ENCODE measurements at regions not wholly inside any gene's neighbourhood (a gene's known extent, or its start where the extent isn't known, plus 50 kb on each side); places are given as distances from the start of the nearest gene placed in this dataset.
A peak's percentile ranks its signal among the peaks of the same experiment; 100 is the strongest.

DNA sequence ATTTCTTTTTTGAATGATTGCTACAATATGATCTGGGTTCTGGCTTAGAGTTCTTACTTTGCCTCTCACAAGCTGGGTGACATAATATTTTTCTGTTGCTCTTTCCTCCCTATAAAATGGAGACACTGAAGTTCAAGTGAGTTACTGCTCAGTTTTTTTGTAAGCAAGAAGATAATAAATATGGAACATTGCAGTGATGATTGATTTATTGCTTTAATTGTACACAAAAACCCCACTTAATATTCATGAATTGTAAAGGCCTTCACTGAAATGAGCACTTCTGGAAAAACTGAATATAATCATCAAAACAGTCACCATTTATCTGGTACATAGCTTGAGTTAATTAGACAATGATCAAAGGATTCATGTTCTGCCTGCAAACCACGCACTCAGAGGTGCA is 71.8 kb upstream of the NAP1L1 start:
- no peaks in the 10 kb centered on the region for H3K9me3 ChIP-seq (ENCODE audit: control insufficient read depth in 2 of 2, insufficient read depth in 1 of 2, low read length in 1 of 2)
- no peaks in the 10 kb centered on the region for H3K27me3 ChIP-seq (ENCODE audit: control insufficient read depth in 2 of 2, insufficient read depth in 1 of 2, low read length in 1 of 2)
- H3K36me3 ChIP-seq (ENCODE audit: control insufficient read depth in 2 of 2, insufficient read depth in 2 of 2, low read length in 1 of 2), result no peaks in the 10 kb centered on the region
- no peak overlapping the region for H3K27ac ChIP-seq (ENCODE audit: low read depth in 1 of 2, low read length in 1 of 2)
- H3K4me3 ChIP-seq (ENCODE audit: low read length in 2 of 2), result no peak overlapping the region
- DNase-seq (ENCODE audit: low read depth in 6 of 9, low spot score in 9 of 9), result no peak
- 100% methylated on average over 1 of the region's 1 CpG for WGBS
- H3K4me1 ChIP-seq (ENCODE audit: control insufficient read depth in 2 of 2, insufficient read depth in 2 of 2, low read length in 2 of 2), result no peaks in the 10 kb centered on the region

DNA sequence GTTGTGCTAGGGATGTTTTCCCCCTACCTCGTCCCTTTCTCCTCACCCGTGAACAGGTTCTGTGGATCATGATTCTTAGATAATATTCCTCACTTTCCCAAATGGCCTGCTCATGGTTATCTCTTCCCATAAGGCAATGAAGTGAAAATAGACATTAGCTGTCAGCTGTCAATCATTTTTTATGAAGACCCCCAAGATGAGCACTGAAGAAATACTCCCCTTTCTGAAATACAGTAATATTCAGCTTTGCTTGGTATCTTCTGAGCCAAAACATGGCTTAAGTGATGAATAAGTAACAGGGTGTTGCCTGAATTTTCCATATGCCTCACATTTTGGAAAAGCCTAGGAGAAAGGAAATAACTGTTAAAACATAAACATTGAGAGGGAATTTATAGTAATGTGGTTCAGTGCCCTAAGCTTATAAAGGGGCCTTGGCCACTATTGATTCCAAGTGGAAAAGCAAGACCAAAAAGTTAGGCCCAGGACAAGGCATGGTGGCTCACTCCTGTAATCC is 70.7 kb upstream of the NAP1L1 start:
- H3K36me3 ChIP-seq (ENCODE audit: control insufficient read depth in 2 of 2, insufficient read depth in 2 of 2, low read length in 1 of 2), result no peaks in the 10 kb centered on the region
- DNase-seq (ENCODE audit: low read depth in 6 of 9, low spot score in 9 of 9), result no peak
- 100% methylated on average over 2 of the region's 2 CpGs for WGBS

DNA sequence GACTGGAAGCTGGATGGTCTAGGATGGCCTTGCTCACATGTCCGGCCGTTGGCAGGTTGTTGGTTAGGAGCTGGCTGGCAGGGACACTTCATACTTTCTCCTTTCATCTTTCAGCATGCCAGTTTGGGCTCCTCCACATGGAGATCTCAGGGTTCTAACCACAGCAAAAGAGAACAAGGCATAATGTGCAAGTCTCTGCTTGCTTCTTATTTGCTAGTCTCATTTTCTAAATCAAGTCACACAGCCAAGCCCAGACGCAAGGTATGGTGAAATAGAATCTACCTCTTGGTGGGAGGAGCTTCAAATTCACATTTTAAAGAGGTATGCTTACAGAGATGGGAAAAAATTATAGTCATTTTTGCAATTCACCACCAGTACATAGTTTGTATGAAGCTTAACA is 69.1 kb upstream of the NAP1L1 start:
- Histone ChIP-seq H3K4me3 (ENCODE audit: low read length in 2 of 2) (no peak overlapping the region), H3K4me1 (ENCODE audit: control insufficient read depth in 2 of 2, insufficient read depth in 2 of 2, low read length in 2 of 2) (no peaks in the 10 kb centered on the region), H3K27ac (ENCODE audit: low read depth in 1 of 2, low read length in 1 of 2) (no peak overlapping the region), H3K9me3 (ENCODE audit: control insufficient read depth in 2 of 2, insufficient read depth in 1 of 2, low read length in 1 of 2) (no peaks in the 10 kb centered on the region), H3K27me3 (ENCODE audit: control insufficient read depth in 2 of 2, insufficient read depth in 1 of 2, low read length in 1 of 2) (no peaks in the 10 kb centered on the region), H3K36me3 (ENCODE audit: control insufficient read depth in 2 of 2, insufficient read depth in 2 of 2, low read length in 1 of 2) (no peaks in the 10 kb centered on the region)
- no peak for DNase-seq (ENCODE audit: low read depth in 6 of 9, low spot score in 9 of 9)
- WGBS, result 92% methylated on average over 3 of the region's 3 CpGs

More for the DNA sequence above, 70.7 kb upstream of the NAP1L1 start:
- Histone ChIP-seq H3K9me3 (ENCODE audit: control insufficient read depth in 2 of 2, insufficient read depth in 1 of 2, low read length in 1 of 2) (no peaks in the 10 kb centered on the region), H3K4me1 (ENCODE audit: control insufficient read depth in 2 of 2, insufficient read depth in 2 of 2, low read length in 2 of 2) (no peaks in the 10 kb centered on the region), H3K4me3 (ENCODE audit: low read length in 2 of 2) (no peak overlapping the region), H3K27me3 (ENCODE audit: control insufficient read depth in 2 of 2, insufficient read depth in 1 of 2, low read length in 1 of 2) (no peaks in the 10 kb centered on the region), H3K27ac (ENCODE audit: low read depth in 1 of 2, low read length in 1 of 2) (no peak overlapping the region)

DNA sequence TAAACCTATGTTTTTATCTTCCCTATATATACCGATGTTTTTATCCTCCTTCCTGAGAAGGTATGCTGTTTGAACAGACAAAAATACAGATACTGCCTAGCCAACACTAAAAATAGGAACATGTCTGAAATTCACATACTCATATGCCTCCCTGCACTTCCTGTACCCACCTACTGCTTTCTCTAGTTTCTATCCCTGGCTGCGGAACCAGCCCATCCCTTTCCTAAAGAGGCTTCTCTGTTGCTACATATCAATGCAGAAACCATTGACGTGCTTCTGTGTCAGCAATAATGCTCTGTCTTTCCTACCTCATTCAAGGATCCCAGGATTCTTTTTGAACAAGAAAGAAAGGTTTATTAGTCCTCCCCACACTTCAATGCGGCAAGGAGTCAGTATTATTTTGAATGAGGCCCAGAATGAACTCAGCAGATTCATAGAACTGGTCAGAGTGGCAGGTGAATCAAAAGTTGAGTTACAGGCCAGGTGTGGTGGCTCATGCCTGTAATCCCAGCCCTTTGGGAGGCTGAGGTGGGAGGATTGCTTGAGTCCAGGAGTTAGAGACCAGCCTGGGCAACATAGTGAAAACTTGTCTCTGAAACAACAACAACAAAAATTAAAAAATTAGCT is 67.8 kb upstream of the NAP1L1 start:
- peak in 1 of 9 donors; percentile 32 for DNase-seq (ENCODE audit: low read depth in 6 of 9, low spot score in 9 of 9)
- 24% methylated on average over 4 of the region's 4 CpGs for WGBS
- H3K36me3 ChIP-seq (ENCODE audit: control insufficient read depth in 2 of 2, insufficient read depth in 2 of 2, low read length in 1 of 2), result no peaks in the 10 kb centered on the region
- no peaks in the 10 kb centered on the region for H3K27me3 ChIP-seq (ENCODE audit: control insufficient read depth in 2 of 2, insufficient read depth in 1 of 2, low read length in 1 of 2)
- H3K4me1 ChIP-seq (ENCODE audit: control insufficient read depth in 2 of 2, insufficient read depth in 2 of 2, low read length in 2 of 2), result no peaks in the 10 kb centered on the region
- H3K9me3 ChIP-seq (ENCODE audit: control insufficient read depth in 2 of 2, insufficient read depth in 1 of 2, low read length in 1 of 2), result no peaks in the 10 kb centered on the region
- H3K27ac ChIP-seq (ENCODE audit: low read depth in 1 of 2, low read length in 1 of 2), result no peak overlapping the region
- H3K4me3 ChIP-seq (ENCODE audit: low read length in 2 of 2), result no peak overlapping the region

DNA sequence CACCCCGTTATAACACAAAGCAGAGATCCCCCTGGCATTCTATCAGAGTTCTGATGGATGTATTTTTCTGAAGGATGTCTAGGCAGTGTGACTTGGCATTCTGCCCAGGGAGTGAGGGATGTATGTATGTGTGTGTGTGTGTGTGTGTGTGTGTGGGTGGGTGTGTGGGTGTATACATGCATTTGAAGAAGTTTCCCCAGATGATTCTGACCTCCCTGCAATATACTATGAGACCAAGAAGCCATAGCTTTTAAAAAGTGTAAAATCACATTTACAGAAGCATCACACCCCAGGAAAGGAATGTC is 59.7 kb upstream of the NAP1L1 start:
- no peak overlapping the region for H3K27ac ChIP-seq (ENCODE audit: low read depth in 1 of 2, low read length in 1 of 2)
- peaks cover 4 to 7% of the 10 kb centered on the region in 2 donors for H3K4me1 ChIP-seq (ENCODE audit: control insufficient read depth in 2 of 2, insufficient read depth in 2 of 2, low read length in 2 of 2)
- no peaks in the 10 kb centered on the region for H3K36me3 ChIP-seq (ENCODE audit: control insufficient read depth in 2 of 2, insufficient read depth in 2 of 2, low read length in 1 of 2)
- no peak overlapping the region for H3K4me3 ChIP-seq (ENCODE audit: low read length in 2 of 2)
- H3K9me3 ChIP-seq (ENCODE audit: control insufficient read depth in 2 of 2, insufficient read depth in 1 of 2, low read length in 1 of 2), result no peaks in the 10 kb centered on the region
- WGBS, result 57% methylated on average over 1 of the region's 1 CpG
- no peaks in the 10 kb centered on the region for H3K27me3 ChIP-seq (ENCODE audit: control insufficient read depth in 2 of 2, insufficient read depth in 1 of 2, low read length in 1 of 2)
- peak in 2 of 9 donors; percentile 20 to 42 for DNase-seq (ENCODE audit: low read depth in 6 of 9, low spot score in 9 of 9)

DNA sequence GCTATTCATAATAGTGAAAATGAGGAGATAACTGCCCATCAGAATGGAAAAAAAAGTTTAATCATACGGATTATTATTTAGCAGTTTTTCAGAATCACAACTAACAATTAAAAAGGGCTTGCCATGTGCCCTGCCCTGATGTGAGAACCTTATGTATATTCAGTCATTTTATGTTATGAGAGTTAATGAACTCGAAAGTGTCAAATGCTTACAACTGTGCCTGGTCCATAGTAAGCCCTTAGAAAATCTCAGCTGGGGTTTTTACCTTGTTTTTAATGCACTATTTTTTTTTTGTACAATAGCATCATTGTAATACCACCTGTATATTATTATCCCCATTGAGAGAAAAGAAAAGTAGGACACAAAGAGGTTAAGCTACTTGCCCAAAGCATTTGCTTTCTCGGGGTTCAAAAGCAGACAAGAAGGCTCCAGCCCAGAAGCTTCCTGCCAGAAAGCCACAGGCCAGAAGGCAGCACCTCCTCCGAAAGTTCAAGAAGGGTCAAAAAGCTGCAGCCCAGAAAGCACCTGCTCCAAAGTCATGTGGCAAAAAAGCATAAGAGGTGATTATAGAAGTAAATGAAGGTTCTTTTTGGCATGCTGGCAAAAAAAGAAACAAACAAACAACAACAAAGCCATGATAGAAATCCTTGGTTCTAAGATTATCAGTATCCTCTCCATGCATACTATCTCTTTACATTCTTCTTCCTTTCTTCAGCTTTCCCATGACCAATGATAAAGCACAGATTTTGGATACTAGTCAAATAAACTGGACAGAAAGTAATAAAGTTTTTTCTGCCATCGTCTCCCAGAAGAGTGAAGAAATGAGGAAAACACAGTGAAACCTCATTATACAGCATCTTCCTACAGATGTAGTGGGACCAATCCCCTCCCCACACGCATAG is 59.1 kb upstream of the NAP1L1 start:
- Histone ChIP-seq H3K27ac (ENCODE audit: low read depth in 1 of 2, low read length in 1 of 2) (peak overlapping the region in 1 of 2 donors; percentile 8), H3K4me3 (ENCODE audit: low read length in 2 of 2) (no peak overlapping the region), H3K9me3 (ENCODE audit: control insufficient read depth in 2 of 2, insufficient read depth in 1 of 2, low read length in 1 of 2) (no peaks in the 10 kb centered on the region), H3K36me3 (ENCODE audit: control insufficient read depth in 2 of 2, insufficient read depth in 2 of 2, low read length in 1 of 2) (no peaks in the 10 kb centered on the region), H3K27me3 (ENCODE audit: control insufficient read depth in 2 of 2, insufficient read depth in 1 of 2, low read length in 1 of 2) (no peaks in the 10 kb centered on the region), H3K4me1 (ENCODE audit: control insufficient read depth in 2 of 2, insufficient read depth in 2 of 2, low read length in 2 of 2) (peaks cover 4 to 7% of the 10 kb centered on the region in 2 donors)
- 47% methylated on average over 6 of the region's 6 CpGs for WGBS
- DNase-seq (ENCODE audit: low read depth in 6 of 9, low spot score in 9 of 9), result peak in 6 of 9 donors; percentile 22 to 77 (median 47)

DNA sequence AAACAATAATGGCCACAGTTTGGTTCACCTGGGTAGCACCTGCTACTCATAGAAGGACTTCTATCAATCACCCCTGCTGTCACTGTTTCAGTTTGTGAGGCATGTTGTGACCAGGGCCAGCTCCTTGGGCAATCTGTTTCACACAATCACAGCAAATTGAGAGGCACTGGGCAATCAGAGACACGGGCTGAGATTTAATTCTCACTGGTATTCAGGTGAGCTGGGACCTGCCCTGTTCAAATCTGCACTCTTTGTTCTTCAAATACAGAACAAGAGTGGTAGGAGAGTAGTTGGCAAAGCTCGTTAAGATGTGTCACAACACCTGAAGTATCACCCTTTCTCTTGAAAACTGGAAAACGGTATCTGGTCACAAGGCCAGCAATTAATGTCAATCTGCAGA is 57.8 kb upstream of the NAP1L1 start:
- no peak for DNase-seq (ENCODE audit: low read depth in 6 of 9, low spot score in 9 of 9)
- Histone ChIP-seq H3K4me1 (ENCODE audit: control insufficient read depth in 2 of 2, insufficient read depth in 2 of 2, low read length in 2 of 2) (peaks cover 4 to 7% of the 10 kb centered on the region in 2 donors), H3K9me3 (ENCODE audit: control insufficient read depth in 2 of 2, insufficient read depth in 1 of 2, low read length in 1 of 2) (no peaks in the 10 kb centered on the region), H3K36me3 (ENCODE audit: control insufficient read depth in 2 of 2, insufficient read depth in 2 of 2, low read length in 1 of 2) (no peaks in the 10 kb centered on the region), H3K27me3 (ENCODE audit: control insufficient read depth in 2 of 2, insufficient read depth in 1 of 2, low read length in 1 of 2) (no peaks in the 10 kb centered on the region), H3K4me3 (ENCODE audit: low read length in 2 of 2) (no peak overlapping the region), H3K27ac (ENCODE audit: low read depth in 1 of 2, low read length in 1 of 2) (no peak overlapping the region)
- 95% methylated on average over 3 of the region's 3 CpGs for WGBS

DNA sequence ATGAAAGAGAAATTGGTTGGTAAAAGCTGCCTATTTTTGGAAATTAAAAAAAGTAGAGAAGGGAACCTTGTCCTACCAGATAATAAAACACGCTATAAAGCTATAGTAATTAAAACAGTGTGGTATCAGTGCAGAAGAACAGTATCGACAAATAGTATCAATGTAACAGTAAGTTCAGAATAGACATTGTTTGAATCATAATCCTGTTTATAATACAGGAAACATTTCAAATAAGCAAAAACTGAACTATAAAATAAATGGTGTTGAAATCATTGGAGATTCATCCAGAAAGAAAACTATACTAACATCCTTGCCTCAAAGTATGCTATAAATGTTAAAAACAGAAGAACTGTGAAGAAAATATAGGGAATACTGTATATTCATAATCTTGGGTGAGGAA is 54.2 kb upstream of the NAP1L1 start:
- H3K9me3 ChIP-seq (ENCODE audit: control insufficient read depth in 2 of 2, insufficient read depth in 1 of 2, low read length in 1 of 2), result no peaks in the 10 kb centered on the region
- H3K36me3 ChIP-seq (ENCODE audit: control insufficient read depth in 2 of 2, insufficient read depth in 2 of 2, low read length in 1 of 2), result no peaks in the 10 kb centered on the region
- peaks cover 0 to 5% of the 10 kb centered on the region in 2 donors for H3K4me1 ChIP-seq (ENCODE audit: control insufficient read depth in 2 of 2, insufficient read depth in 2 of 2, low read length in 2 of 2)
- no peaks in the 10 kb centered on the region for H3K27me3 ChIP-seq (ENCODE audit: control insufficient read depth in 2 of 2, insufficient read depth in 1 of 2, low read length in 1 of 2)
- 97% methylated on average over 2 of the region's 2 CpGs for WGBS
- DNase-seq (ENCODE audit: low read depth in 6 of 9, low spot score in 9 of 9), result no peak
- no peak overlapping the region for H3K27ac ChIP-seq (ENCODE audit: low read depth in 1 of 2, low read length in 1 of 2)
- no peak overlapping the region for H3K4me3 ChIP-seq (ENCODE audit: low read length in 2 of 2)

DNA sequence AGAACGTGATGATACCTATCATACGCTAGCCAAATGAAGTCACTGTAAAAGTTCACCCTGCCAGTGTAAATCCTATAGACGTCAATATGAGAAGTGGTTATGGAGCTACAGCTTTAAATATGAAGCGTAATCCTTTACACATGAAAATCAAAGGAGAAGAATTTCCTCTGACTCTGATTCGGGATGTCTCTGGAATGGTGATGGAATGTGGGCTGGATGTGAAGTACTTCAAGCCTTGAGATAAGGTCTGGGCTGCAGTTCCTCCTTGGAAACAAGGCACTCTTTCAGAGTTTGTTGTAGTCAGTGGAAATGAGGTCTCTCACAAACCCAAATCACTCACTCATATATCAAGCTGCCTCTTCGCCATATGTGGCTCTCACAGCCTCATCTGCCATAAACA is 53.1 kb upstream of the NAP1L1 start:
- H3K27me3 ChIP-seq (ENCODE audit: control insufficient read depth in 2 of 2, insufficient read depth in 1 of 2, low read length in 1 of 2), result no peaks in the 10 kb centered on the region
- H3K36me3 ChIP-seq (ENCODE audit: control insufficient read depth in 2 of 2, insufficient read depth in 2 of 2, low read length in 1 of 2), result no peaks in the 10 kb centered on the region
- no peak overlapping the region for H3K27ac ChIP-seq (ENCODE audit: low read depth in 1 of 2, low read length in 1 of 2)
- no peak for DNase-seq (ENCODE audit: low read depth in 6 of 9, low spot score in 9 of 9)
- H3K4me3 ChIP-seq (ENCODE audit: low read length in 2 of 2), result no peak overlapping the region
- 89% methylated on average over 6 of the region's 6 CpGs for WGBS
- H3K9me3 ChIP-seq (ENCODE audit: control insufficient read depth in 2 of 2, insufficient read depth in 1 of 2, low read length in 1 of 2), result no peaks in the 10 kb centered on the region
- no peaks in the 10 kb centered on the region for H3K4me1 ChIP-seq (ENCODE audit: control insufficient read depth in 2 of 2, insufficient read depth in 2 of 2, low read length in 2 of 2)
